CD4-positive, alpha-beta T cell (primary cell): ENCODE measurements at regions not wholly inside any gene's neighbourhood (a gene's known extent, or its start where the extent isn't known, plus 50 kb on each side); places are given as distances from the start of the nearest gene placed in this dataset.

Experiments
- ATAC-seq: fragments of 200-7000 bp; cut with Tn5 transposase; one replicate; pipeline ENCODE4 v1.10.0; 2022; ENCODE audit warnings: mild to moderate bottlenecking; ENCODE audit not compliant: poor library complexity
- CTCF ChIA-PET: fragments of 350-600 bp; sonication (Branson Sonifier 250); formaldehyde crosslinking; loops from one replicate; lab custom pipeline; 2021; ENCODE audit warnings: antibody characterized with exemption, inconsistent platforms; lab: Charles Lee
- POLR2A ChIA-PET: fragments of 350-600 bp; sonication (Branson Sonifier 250); formaldehyde crosslinking; loops from one replicate; lab custom pipeline; 2021; ENCODE audit warnings: antibody characterized with exemption, inconsistent platforms; lab: Charles Lee
- DNase-seq, 14 experiments: peaks; one replicate each; pipeline ENCODE4 v3.0.0-alpha.2; 2013 to 2020; ENCODE audit warnings: mixed read lengths in 2 of 14
- H3K27ac ChIP-seq, 2 donors: one replicate each; pipeline versions ENCODE4 v1.5.1 to v1.7.0; 2013; ENCODE audit warnings: low read length in 2 of 2, low read depth in 1 of 2, mild to moderate bottlenecking in 1 of 2
- H3K27me3 ChIP-seq, 2 experiments: 1 replicate in 1 of 2; 2 replicates in 1 of 2; pipeline versions ENCODE4 v1.6.1 to v1.7.0; 2013; ENCODE audit warnings: low read length in 2 of 2, control low read depth in 1 of 2, mild to moderate bottlenecking in 1 of 2, moderate library complexity in 1 of 2; ENCODE audit not compliant: insufficient read depth in 2 of 2, control insufficient read depth in 1 of 2
- H3K36me3 ChIP-seq: one replicate; pipeline ENCODE4 v1.6.1; 2013; ENCODE audit warnings: low read length, control low read depth; ENCODE audit not compliant: insufficient read depth
- H3K4me1 ChIP-seq: one replicate; pipeline ENCODE4 v1.6.1; 2013; ENCODE audit warnings: low read length, control low read depth; ENCODE audit not compliant: insufficient read depth
- H3K4me3 ChIP-seq: one replicate; pipeline ENCODE4 v1.5.1; 2013; ENCODE audit warnings: mild to moderate bottlenecking, low read length, moderate library complexity
- H3K9me3 ChIP-seq, 2 experiments: 1 replicate in 1 of 2; 2 replicates in 1 of 2; pipeline versions ENCODE4 v1.6.1 to v1.7.0; 2013; ENCODE audit warnings: low read length in 2 of 2, mild to moderate bottlenecking in 2 of 2, control low read depth in 1 of 2, moderate library complexity in 1 of 2; ENCODE audit not compliant: control insufficient read depth in 1 of 2, insufficient read depth in 1 of 2
- H3K27ac Mint-ChIP-seq: one replicate; pipeline ENCODE4 v1.8.0; 2020; ENCODE audit warnings: mixed read lengths
- H3K27me3 Mint-ChIP-seq: one replicate; pipeline ENCODE4 v1.8.0; 2021; ENCODE audit warnings: mixed read lengths
- H3K36me3 Mint-ChIP-seq: one replicate; pipeline ENCODE4 v1.8.0; 2021; ENCODE audit warnings: low read depth, mixed read lengths
- H3K4me1 Mint-ChIP-seq: one replicate; pipeline ENCODE4 v1.8.0; 2021; ENCODE audit warnings: low read depth, mixed read lengths
- H3K4me3 Mint-ChIP-seq: one replicate; pipeline ENCODE4 v1.8.0; 2020; ENCODE audit warnings: mild to moderate bottlenecking, mixed read lengths
- H3K9me3 Mint-ChIP-seq: one replicate; pipeline ENCODE4 v1.8.0; 2020; ENCODE audit warnings: mixed read lengths
- CTCF ChIP-seq: fragments of 200-600 bp; IDR thresholded peaks from one replicate; pipeline ENCODE4 v1.8.0; 2022; ENCODE audit warnings: antibody characterized with exemption, mild to moderate bottlenecking
- intact Hi-C, 2 experiments: fragments of 100-400 bp; cut with DNase I in 1 of 2; cut with micrococcal nuclease in 1 of 2; formaldehyde crosslinking; loops; one replicate each; pipeline versions ENCODE4 v1.15.1 to v1.9.0; 2023 to 2025; cut with DNase I, micrococcal nuclease

- no peaks in the 10 kb centered on the region for H3K27me3 Mint-ChIP-seq
- no peaks in the 10 kb centered on the region for H3K36me3 Mint-ChIP-seq
- Histone ChIP-seq H3K4me1 (no peaks in the 10 kb centered on the region), H3K27ac (no peak overlapping the region), H3K27me3 (no peaks in the 10 kb centered on the region), H3K4me3 (no peak overlapping the region), H3K9me3 (no peaks in the 10 kb centered on the region), H3K36me3 (no peaks in the 10 kb centered on the region)
- no peak for ATAC-seq
- intact Hi-C loops, result no loop called here
- ChIA-PET POLR2A (no interaction called here), CTCF (interaction anchor here (0.5 kb wide), 1 partner anchor 29 kb away, joined by 3 read pairs; no protein-coding TSS in a partner anchor)
- no peak for DNase-seq
- H3K27ac Mint-ChIP-seq, result no peak overlapping the region
- H3K9me3 Mint-ChIP-seq, result peaks cover 9% of the 10 kb centered on the region
- no peak for TF ChIP-seq CTCF
- H3K4me3 Mint-ChIP-seq, result no peak overlapping the region
- no peaks in the 10 kb centered on the region for H3K4me1 Mint-ChIP-seq
Measured at GRCh38 chr5:19104948-19105347, 883.1 kb downstream of the CDH18 start.

DNA sequence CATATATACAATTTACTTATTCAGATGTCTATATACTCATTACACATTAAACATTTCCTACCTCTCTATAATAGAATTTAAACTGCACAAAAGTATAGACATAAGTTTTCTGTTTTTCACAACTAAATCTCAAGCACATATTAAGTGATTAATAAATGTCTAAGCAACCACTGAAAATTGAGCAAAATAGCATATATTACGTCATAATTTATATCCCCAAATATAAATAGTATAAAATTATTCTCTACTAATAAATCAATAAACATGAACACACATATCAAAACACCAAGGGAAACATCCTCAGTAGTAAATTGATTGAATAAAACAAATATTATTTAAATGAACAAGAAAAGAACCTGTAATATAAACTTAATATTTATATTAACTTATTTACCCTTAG is 865.1 kb downstream of the CDH18 start:
- ATAC-seq, result no peak

GRCh38 chr5:19125956-19126713 is 861.9 kb downstream of the CDH18 start:
- H3K27ac Mint-ChIP-seq, result no peak overlapping the region
- Histone ChIP-seq H3K4me1 (no peaks in the 10 kb centered on the region), H3K36me3 (no peaks in the 10 kb centered on the region), H3K9me3 (peaks cover 4 to 5% of the 10 kb centered on the region in 2 experiments), H3K27me3 (no peaks in the 10 kb centered on the region), H3K4me3 (no peak overlapping the region), H3K27ac (no peak overlapping the region)
- H3K27me3 Mint-ChIP-seq, result no peaks in the 10 kb centered on the region
- intact Hi-C loops, result no loop called here
- H3K36me3 Mint-ChIP-seq, result no peaks in the 10 kb centered on the region
- CTCF ChIA-PET, result no interaction called here
- no peak for TF ChIP-seq CTCF
- no peaks in the 10 kb centered on the region for H3K4me1 Mint-ChIP-seq
- H3K4me3 Mint-ChIP-seq, result no peak overlapping the region
- no peak for DNase-seq
- POLR2A ChIA-PET, result no interaction called here
- no peak for ATAC-seq
- H3K9me3 Mint-ChIP-seq, result peaks cover 5% of the 10 kb centered on the region

More for the DNA sequence above, 865.1 kb downstream of the CDH18 start:
- Histone ChIP-seq H3K4me1 (no peaks in the 10 kb centered on the region), H3K27ac (no peak overlapping the region), H3K4me3 (no peak overlapping the region), H3K36me3 (no peaks in the 10 kb centered on the region), H3K27me3 (no peaks in the 10 kb centered on the region), H3K9me3 (no peaks in the 10 kb centered on the region)
- Mint-ChIP-seq H3K27me3 (no peaks in the 10 kb centered on the region), H3K9me3 (peaks cover 8% of the 10 kb centered on the region), H3K36me3 (no peaks in the 10 kb centered on the region), H3K27ac (no peak overlapping the region), H3K4me1 (no peaks in the 10 kb centered on the region), H3K4me3 (no peak overlapping the region)
- TF ChIP-seq CTCF, result no peak
- POLR2A ChIA-PET, result no interaction called here
- DNase-seq, result no peak
- intact Hi-C loops, result no loop called here
- CTCF ChIA-PET, result no interaction called here
